ENCODE measurements at regions not wholly inside any gene's neighbourhood (a gene's known extent, or its start where the extent isn't known, plus 50 kb on each side); places are given as distances from the start of the nearest gene placed in this dataset.

DNA sequence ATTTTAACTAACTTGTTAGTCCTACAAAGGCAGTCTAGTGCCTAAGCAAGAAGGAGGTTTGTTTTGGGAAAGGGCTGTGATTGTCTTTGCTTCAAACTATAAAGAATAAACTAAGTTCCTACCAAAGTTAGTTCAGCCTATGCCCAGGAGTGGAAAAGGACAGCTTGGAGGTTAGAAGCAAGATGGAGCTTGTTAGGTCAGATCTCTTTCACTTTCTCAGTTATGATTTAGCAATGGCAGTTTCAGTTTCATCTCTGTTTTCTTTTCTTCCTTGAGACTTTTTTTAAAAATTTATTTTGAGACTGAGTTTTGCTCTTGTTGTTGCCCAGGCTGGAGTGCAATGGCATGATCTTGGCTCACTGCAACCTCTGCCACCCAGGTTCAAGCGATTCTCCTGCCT lies 82.9 kb upstream of the NLGN4X start:
- peak; percentile 49 for FAIRE-seq
- no peak overlapping the region for H3K27ac ChIP-seq
- no peaks in the 10 kb centered on the region for H3K9me3 ChIP-seq
- no peak for DNase-seq (ENCODE audit: low read depth in 1 of 2, low spot score in 1 of 2)
- no peak overlapping the region for H3K4me2 ChIP-seq
- no peak for ATAC-seq
- no peak overlapping the region for H3K4me3 ChIP-seq
- H3K4me1 ChIP-seq, result no peaks in the 10 kb centered on the region
- no peak for TF ChIP-seq TP53 (CRISPR knock-in tag; IDR thresholded peaks at IDR 0.05)
- TF ChIP-seq HOXB13 (CRISPR knock-in tag; IDR thresholded peaks at IDR 0.05; ENCODE audit: low read depth), result no peak
- TF ChIP-seq BHLHE40 (IDR thresholded peaks at IDR 0.05; ENCODE audit: low read depth, low read length), result no peak
- no peak for TF ChIP-seq CBX2 (IDR thresholded peaks at IDR 0.05; ENCODE audit: borderline replicate concordance, low read depth)
- TF ChIP-seq NPAS2 (CRISPR knock-in tag; IDR thresholded peaks at IDR 0.05; ENCODE audit: borderline replicate concordance), result no peak
- no peak for TF ChIP-seq NFE2L2 (conservative IDR thresholded peaks at IDR 0.05; ENCODE audit: low read length)
- no peak for TF ChIP-seq NR3C1 (IDR thresholded peaks at IDR 0.05)
- no peak for TF ChIP-seq RNF2 (IDR thresholded peaks at IDR 0.05; ENCODE audit: borderline replicate concordance, low read depth)
- TF ChIP-seq RCOR1 (IDR thresholded peaks at IDR 0.05; ENCODE audit: low read depth, low read length), result no peak
- TF ChIP-seq, protein P1, sequence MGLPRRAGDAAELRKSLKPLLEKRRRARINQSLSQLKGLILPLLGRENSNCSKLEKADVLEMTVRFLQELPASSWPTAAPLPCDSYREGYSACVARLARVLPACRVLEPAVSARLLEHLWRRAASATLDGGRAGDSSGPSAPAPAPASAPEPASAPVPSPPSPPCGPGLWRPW (IDR thresholded peaks at IDR 0.05), result no peak
- no peak for TF ChIP-seq CBX8 (IDR thresholded peaks at IDR 0.05)
- TF ChIP-seq, protein P2, sequence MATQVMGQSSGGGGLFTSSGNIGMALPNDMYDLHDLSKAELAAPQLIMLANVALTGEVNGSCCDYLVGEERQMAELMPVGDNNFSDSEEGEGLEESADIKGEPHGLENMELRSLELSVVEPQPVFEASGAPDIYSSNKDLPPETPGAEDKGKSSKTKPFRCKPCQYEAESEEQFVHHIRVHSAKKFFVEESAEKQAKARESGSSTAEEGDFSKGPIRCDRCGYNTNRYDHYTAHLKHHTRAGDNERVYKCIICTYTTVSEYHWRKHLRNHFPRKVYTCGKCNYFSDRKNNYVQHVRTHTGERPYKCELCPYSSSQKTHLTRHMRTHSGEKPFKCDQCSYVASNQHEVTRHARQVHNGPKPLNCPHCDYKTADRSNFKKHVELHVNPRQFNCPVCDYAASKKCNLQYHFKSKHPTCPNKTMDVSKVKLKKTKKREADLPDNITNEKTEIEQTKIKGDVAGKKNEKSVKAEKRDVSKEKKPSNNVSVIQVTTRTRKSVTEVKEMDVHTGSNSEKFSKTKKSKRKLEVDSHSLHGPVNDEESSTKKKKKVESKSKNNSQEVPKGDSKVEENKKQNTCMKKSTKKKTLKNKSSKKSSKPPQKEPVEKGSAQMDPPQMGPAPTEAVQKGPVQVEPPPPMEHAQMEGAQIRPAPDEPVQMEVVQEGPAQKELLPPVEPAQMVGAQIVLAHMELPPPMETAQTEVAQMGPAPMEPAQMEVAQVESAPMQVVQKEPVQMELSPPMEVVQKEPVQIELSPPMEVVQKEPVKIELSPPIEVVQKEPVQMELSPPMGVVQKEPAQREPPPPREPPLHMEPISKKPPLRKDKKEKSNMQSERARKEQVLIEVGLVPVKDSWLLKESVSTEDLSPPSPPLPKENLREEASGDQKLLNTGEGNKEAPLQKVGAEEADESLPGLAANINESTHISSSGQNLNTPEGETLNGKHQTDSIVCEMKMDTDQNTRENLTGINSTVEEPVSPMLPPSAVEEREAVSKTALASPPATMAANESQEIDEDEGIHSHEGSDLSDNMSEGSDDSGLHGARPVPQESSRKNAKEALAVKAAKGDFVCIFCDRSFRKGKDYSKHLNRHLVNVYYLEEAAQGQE (IDR thresholded peaks at IDR 0.05), result no peak
- TF ChIP-seq SMC3 (IDR thresholded peaks at IDR 0.05), result no peak
- TF ChIP-seq, protein P3, sequence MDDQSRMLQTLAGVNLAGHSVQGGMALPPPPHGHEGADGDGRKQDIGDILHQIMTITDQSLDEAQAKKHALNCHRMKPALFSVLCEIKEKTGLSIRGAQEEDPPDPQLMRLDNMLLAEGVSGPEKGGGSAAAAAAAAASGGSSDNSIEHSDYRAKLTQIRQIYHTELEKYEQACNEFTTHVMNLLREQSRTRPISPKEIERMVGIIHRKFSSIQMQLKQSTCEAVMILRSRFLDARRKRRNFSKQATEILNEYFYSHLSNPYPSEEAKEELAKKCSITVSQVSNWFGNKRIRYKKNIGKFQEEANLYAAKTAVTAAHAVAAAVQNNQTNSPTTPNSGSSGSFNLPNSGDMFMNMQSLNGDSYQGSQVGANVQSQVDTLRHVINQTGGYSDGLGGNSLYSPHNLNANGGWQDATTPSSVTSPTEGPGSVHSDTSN (IDR thresholded peaks at IDR 0.05), result no peak
- CTCF ChIA-PET, result no interaction called here
- WGBS (ENCODE audit: missing lambda C conversion rate), result 0% methylated on average over 1 of the region's 1 CpG
- POLR2A ChIA-PET, result no interaction called here

DNA sequence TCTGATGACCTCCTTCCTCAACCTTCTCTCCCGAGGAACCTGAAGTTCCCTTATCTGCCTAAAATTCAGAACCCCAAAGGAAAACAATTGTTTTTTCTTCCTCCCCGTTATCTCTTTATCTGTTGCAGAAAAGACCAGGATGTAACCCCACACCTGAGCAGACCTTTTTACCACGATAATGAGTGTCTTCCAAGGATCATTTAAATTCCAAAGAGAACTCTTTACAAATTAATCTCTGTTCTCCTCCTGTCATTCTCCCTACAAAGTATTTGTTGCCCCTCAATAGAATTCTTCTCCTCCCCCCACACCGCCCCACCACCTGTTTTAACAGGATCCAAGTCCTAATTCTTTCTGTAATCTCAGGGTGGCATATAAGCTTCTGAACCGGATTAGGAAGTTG lies 78.5 kb upstream of the NLGN4X start:
- FAIRE-seq, result no peak
- Histone ChIP-seq H3K9me3 (no peaks in the 10 kb centered on the region), H3K4me3 (no peak overlapping the region), H3K4me1 (no peaks in the 10 kb centered on the region), H3K4me2 (no peak overlapping the region), H3K27ac (no peak overlapping the region)
- ChIA-PET CTCF (no interaction called here), POLR2A (no interaction called here)
- DNase-seq (ENCODE audit: low read depth in 1 of 2, low spot score in 1 of 2), result no peak
- ATAC-seq, result no peak
- TF ChIP-seq, protein P4, sequence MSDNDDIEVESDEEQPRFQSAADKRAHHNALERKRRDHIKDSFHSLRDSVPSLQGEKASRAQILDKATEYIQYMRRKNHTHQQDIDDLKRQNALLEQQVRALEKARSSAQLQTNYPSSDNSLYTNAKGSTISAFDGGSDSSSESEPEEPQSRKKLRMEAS (IDR thresholded peaks at IDR 0.05), result no peak
- TF ChIP-seq, protein P5, sequence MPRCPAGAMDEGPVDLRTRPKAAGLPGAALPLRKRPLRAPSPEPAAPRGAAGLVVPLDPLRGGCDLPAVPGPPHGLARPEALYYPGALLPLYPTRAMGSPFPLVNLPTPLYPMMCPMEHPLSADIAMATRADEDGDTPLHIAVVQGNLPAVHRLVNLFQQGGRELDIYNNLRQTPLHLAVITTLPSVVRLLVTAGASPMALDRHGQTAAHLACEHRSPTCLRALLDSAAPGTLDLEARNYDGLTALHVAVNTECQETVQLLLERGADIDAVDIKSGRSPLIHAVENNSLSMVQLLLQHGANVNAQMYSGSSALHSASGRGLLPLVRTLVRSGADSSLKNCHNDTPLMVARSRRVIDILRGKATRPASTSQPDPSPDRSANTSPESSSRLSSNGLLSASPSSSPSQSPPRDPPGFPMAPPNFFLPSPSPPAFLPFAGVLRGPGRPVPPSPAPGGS (IDR thresholded peaks at IDR 0.05), result no peak
- WGBS (ENCODE audit: missing lambda C conversion rate), result 1% methylated on average over 5 of the region's 5 CpGs

DNA sequence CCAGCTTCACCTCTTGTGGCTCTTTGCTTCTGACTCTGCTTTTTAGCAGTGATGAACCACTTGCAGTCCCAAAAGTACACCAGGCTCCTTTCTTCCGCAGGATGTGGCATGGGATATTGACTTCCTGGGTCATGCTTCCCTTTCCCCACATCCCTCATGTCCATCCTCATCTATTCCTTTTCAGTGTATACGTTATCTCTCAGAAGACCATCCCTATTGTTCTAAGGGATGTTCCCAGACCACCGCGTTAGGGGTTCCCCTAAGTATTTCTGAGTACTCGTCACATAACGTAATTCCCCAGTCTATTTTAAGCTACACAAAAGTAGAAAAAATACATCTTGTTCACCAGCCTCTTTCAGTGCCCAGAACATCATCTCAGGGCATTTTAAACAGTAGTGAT lies 71.1 kb upstream of the NLGN4X start:
- H3K4me1 ChIP-seq, result no peaks in the 10 kb centered on the region
- H3K4me3 ChIP-seq, result no peak overlapping the region
- no peak overlapping the region for H3K4me2 ChIP-seq
- TF ChIP-seq EHMT2 (IDR thresholded peaks at IDR 0.05; ENCODE audit: low read depth), result no peak
- TF ChIP-seq ZC3H11A (IDR thresholded peaks at IDR 0.05), result no peak
- no peak for DNase-seq (ENCODE audit: low read depth in 1 of 2, low spot score in 1 of 2)
- 17% methylated on average over 6 of the region's 6 CpGs for WGBS (ENCODE audit: missing lambda C conversion rate)
- no peak overlapping the region for H3K27ac ChIP-seq
- no peaks in the 10 kb centered on the region for H3K9me3 ChIP-seq
- FAIRE-seq, result no peak
- CTCF ChIA-PET, result no interaction called here
- ATAC-seq, result no peak
- POLR2A ChIA-PET, result no interaction called here
